KG1 (cell line): ENCODE measurements at regions not wholly inside any gene's neighbourhood (a gene's known extent, or its start where the extent isn't known, plus 50 kb on each side); places are given as distances from the start of the nearest gene placed in this dataset.
"Not testable (repeated sequence)": the region's sequence is repeated elsewhere in the genome, so short reads cannot be mapped to it uniquely, and the experiment has no call there.

Experiments used
- DNase-seq: peaks from one replicate; lab custom pipeline; 2025; lab: John Stamatoyannopoulos, UW

DNA sequence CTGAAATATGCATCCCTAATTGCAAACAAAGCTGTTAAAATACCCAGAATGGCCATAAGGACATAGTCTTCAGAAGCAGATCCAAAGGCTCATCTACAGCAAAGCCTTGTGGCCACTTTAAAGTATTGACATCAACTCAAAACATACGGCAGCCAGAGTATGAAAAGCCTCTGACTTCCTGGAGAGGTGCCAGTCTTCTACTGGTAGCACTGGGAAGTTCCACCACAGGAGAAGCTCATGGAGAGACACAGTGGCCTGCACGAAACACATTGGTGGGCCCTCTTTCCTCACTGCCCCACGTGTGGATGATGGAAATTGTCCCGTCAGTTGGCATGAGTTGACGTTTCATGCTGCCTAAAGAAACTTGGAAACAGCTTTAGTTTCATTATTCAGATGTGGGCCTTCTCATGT, 202.6 kb upstream of the HEY2 start:
- no peak for DNase-seq

DNA sequence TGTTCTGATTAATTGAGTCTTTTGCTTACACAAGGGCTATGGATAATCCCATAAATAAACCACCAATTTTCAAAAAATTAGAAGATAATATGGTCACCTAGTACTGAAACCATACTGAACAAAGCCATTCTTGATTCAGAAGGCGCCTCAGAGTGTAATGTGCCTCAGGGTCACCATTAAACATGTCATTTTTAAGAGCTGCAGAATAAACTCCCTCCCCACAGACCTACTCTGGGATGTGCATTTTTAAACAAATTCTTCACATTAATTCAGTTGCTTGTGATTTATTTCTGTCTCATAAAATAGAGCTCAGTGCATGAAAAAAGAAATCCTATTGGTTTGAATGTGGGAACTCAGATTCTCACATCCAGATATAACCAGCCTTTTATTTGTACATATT, 202.1 kb upstream of the HEY2 start:
- DNase-seq, result no peak

DNA sequence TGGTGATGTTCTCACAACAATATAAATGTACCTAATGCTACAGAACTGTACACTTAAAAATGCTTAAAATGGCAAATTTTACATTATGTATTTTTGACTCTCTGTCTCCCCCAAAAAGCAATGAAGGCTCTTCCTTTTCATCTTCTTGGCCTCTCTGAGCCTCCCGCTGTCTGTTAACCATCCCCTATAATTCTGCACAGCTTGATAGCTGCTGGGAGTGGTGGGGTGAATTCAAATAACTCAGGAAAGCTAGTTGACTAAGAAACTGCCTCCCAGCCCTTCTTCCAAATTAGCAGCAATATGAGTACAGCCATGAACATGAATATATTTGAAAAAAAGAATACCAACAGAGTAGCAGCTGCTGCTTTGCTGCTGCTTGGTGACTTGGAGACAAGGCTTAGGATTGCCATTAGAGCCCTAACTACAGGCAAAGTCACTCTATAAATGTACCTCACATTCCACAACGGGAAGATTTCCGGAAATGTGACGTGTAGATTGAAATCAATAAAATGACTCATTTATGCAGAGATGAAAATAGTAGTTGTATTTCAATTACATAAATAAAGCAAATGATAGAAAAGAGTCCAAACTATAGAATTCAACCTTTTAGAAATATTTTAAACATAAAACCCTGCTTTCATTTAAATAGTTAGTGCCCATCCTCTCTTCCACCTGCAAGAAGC, 200.1 kb upstream of the HEY2 start:
- DNase-seq, result no peak

DNA sequence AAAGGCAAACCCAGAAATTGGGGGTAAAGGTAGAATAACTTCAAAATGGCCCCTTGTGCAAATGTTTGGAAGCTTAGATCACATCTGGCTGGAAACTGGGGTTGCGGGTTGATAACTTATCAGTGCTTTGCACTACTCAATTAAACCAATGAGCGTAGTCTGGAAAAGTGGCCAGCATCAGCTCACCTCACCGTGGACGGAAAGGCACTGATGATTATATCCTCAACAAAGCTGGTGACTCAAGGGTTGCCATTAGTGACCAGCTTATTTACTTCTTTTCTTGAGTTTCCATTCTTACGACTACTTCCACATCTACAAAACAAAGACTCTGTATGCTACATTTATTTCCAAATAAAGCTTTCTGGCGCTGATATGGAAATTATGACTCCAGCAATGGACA, 198.5 kb upstream of the HEY2 start:
- no peak for DNase-seq

DNA sequence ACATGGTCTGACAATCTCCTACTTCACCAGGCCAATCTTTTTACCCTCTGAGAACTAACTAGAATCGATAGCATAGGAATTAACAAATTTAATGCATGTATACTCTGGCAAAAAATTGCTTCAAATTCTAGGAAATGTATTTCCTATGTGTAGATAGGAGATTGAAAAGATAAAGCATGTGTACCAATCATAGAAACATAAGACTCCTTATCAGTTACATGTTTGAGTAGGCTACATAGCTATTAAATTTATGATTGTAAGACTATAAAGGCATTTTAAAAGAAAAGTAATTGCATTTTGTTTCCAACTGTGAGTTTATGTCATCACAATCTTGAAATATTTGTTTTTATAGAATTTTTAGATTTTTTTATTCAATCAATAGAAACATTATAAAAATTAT, 196.6 kb upstream of the HEY2 start:
- DNase-seq, result no peak

DNA sequence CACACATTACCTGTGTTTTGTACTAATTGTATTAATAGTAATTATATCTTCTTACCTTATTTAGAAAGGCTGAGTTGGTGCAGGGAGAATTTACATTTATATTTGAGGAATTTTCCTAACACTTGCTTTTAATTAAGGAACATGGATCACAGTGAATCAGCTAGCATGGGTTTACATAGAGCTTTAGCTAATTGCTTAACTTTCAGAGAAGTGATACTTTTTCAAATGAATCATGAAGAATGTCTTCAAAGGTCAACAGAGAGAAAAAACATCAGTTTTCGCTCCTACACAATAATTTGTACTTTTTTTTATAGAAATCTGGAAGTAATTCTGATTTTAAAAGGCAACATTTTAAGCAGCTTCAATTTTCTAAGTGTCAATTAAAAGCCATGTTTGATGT, 195.0 kb upstream of the HEY2 start:
- no peak for DNase-seq

DNA sequence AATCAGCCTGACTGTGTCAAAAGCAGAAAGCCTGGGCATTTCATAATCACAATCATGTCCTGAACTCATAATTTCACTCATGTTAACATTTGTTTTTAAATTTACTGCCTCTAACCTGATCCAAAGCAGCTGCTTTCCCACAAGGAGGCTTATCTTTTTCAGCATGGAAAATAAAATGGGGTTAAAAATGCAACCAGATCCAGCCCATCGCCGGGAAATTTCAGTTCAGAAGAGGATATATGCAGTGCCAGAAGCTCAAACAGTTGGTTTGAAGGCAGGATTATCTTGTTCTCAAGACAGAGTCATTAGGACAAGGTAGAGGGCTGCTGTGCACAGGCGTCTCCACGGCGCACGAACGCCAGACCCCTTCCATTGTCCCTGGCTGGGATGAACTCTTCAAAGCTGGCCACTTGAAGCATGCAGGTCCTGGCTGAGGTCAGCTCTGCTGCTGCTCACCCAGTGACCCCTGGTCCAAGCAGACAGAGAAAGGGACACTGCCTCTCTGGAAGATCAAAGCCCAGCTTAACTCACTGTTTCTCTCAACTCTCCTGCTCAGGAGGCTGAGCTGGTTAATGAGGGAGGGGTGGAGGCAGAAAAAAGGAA, 191.1 kb upstream of the HEY2 start:
- no peak for DNase-seq

DNA sequence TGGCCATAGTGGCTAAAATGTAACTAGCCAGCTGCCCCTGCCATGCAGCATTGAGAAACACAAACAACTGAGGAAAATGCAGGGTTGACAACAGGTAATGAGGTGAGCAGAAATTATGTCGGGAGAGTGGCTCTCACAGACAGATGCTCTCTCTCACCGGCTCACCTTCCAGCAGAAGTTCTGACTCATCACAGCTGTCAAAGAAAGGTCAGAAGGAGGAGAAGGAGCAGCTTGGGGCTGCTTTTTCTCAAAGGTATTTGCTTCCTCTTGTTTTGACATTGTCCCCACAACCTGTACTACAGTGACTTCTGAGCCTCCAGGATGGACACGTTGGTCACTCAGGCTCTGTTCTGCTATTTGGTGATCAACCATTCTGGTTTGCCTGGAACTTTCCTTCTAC, 190.5 kb upstream of the HEY2 start:
- DNase-seq, result no peak

DNA sequence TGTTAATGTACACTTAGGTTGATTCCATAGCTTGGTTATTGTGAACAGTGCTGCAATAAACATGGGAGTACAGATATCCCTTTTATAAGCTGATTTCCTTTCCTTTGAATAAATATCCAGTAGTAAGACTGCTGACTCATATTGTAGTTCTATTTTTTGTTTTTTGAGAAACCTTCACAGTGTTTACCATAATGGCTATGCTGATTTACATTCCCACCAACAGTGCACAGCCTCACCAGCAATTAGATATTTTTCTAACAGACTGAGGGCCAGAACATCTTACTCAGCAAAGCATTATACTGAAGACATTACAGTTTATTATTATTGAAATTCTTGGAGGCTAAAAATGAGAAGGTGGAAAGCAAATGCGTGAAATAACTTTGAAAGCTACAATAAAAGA, 187.3 kb upstream of the HEY2 start:
- no peak for DNase-seq

DNA sequence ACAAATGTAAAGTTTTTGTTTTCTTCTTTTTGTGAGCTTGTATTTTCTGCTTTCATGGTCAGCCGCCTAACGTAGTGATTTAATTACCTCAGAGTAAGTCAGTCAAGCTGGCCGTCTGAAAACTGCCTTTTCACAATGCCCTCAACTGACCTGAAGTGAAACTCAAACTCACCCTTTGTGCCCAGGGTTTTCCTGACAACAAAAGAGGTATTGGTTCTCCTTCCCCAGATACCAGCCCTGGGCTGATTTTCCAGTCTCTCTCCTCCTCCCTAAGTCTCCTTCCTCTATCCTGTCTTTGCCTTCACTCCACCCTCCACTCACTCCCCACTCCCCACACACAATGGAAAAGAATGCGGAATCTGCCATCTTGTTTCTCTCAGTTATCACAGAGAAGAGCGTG, 184.5 kb upstream of the HEY2 start:
- DNase-seq, result no peak

DNA sequence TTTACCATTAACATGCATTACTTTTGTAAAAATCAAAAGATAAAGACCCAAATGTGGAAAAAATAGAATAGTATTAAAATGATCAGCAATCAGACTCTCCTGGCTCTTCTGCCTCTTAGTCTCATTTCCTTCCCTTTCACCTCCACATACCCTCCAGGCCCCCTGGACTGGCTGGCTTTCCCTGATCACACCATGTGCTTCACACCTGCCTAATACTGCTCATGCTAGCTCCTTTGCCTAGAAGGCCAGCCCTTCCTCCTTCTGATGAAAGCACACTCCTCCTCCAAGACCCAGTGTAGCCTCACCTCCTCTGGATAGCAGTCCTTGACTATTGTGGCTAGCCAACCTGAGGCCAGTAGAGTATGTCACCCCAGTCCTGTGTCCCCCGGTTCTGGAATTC, 182.0 kb upstream of the HEY2 start:
- DNase-seq, result no peak

DNA sequence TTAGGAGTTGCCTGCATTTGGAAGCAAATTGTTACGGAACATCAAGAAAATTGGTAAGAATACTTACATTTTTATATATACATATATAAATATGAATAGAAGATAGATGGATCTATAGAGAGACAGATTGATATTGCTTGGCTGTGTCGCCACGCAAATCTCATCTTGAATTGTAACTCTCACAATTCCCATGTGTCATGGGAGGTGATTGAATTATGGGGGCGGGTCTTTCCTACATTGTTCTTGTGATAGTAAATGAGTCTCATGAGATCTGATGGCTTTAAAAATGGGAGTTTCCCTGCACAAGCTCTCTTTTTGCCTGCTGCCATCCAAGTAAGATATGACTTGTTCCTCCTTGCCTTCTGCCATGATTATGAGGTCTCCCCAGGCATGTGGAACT, 180.8 kb upstream of the HEY2 start:
- no peak for DNase-seq

DNA sequence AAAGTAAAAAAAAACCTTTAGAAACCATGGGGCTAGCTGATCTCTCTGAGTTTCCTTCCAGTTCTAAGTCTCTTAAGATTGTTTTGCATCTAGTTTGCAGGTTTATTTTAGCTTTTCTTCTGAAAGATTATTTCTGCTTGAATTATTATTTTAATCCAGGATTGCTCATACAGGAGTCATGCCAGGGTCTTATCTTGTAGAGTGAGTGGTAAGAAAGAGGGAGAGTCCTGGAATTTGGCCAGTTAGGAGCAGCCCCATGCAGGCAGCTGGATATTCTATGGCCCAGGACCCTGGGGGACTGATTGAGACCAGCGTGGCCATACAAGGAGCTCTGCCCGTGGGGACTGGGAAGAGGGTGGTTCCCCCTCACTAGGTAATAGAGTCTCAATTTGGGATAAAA, 178.9 kb upstream of the HEY2 start:
- DNase-seq, result no peak

DNA sequence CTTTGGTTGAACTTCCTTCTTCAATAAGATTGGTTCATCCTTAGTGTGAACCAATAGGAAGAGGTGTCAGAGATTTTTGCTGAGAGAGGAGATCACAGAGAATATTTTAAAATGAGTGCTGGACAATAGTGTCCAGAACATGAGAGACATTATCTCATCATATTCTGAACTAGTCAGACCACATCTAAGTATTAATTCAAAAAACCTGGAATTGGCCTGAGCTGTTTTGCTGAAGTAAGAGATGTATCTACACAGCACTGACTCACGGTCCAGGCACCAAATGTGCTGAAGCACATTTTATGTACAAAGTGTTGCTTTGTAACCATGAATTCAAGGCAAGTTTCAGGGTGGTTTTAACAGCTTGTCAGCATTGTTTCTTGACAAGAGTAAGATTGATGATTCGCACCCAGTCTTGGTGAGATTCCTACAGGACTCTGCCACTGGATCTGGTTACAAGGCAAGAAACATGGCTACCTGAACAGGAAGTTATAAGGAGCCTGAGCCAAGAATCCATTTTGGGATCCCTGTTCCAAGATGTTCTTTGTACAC, 178.2 kb upstream of the HEY2 start:
- no peak for DNase-seq

DNA sequence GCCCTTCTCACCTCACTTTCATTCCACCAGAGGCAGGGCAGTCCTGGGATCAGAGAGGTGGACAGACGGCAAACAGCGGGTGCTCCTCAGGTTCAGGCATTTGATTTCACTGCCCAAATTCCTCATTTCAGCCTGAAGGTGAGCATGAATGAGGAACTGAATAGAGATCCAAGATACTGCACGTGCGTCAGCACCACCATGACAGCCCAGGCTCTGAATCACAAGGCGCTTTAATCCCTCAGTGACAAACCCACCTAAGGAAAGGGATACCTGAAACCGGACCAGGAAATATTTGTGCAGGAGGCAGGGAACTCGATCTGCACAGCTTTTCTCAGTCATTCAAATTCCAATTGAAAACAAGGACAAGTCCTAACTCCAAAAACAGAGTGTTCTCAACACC, 174.8 kb upstream of the HEY2 start:
- no peak for DNase-seq

DNA sequence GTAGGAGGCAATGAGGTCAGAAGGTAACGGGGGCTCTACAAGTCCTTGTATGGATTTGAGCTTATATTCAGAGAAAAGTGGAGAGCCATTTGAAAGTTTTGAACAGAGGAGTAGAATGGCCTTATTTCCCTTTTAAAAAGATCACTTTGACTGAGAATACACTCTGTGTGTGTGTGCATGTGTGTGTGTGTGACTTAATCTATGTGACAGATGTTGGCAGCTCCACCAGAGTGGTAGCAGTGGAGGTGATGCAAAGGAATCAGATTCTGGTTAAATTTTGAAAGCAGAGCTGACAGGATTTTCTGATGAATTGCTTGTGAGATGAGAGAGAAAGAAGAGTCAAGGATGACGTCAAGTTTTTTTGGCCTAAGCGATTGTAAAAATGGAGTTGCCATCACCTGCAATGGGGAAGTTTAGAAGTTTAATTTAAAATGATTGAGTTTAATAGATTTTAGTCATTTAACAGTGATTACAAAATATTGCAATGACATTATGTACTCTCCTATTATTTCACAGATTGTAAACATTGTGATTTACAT, 172.2 kb upstream of the HEY2 start:
- DNase-seq, result no peak

DNA sequence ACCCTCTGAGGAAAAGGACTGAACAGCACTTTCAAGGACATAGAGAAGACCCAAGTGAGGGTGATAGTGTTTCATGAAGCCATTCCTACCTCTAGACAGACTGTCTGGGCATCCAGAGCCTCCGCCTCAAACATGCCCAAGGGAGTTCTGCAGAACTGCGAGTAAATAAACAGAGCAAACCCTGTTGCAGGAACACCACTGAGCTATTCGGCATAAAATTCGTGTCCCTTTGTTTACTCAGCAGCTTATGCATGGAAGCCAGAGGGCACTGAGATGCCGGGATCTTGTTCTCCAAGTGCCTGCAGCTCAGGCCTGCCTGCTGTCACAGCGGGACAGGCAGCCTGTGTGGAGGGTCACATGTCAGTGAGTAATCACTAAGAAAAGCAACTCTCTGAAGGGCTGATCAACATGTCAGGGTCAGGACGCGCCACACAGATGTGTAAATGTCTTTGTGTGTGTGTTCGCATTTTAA, 164.9 kb upstream of the HEY2 start:
- no peak for DNase-seq

DNA sequence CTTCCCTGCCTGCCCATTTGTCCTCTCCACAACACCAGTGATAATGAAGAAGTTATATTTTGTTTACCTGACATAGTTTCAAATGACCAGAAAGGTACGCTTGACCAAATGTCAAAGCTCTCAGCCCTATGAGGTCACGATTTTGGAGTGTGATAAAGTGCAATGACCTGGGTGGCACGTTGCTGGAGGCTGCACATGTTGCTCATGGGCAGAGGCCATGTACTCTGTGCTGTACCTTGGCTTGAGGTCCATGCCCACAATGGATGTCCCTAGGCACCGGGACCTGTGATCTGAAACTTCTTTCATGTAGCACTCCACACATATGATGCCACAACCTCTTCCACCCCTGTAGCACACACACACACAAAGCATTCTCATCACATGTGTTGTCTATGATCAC, 164.0 kb upstream of the HEY2 start:
- no peak for DNase-seq

DNA sequence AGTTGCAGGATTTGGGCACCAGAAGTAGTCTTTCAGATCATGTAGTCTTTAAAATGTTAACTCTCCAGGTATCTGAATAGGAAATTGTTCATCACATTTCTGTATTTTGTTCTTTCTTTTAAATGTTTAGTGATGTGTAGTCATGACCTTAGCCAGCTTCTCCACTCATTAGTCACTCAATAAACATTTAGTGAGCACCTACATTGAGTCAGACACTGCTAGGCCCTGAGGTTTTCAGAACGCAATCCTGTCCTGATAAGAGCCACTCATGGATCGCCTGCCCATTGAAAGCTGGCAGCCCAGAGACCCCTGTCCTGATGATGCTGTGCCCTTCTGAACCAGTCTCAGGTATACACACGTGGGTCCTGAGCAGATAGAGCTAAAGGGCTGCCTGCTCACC, 163.4 kb upstream of the HEY2 start:
- no peak for DNase-seq

DNA sequence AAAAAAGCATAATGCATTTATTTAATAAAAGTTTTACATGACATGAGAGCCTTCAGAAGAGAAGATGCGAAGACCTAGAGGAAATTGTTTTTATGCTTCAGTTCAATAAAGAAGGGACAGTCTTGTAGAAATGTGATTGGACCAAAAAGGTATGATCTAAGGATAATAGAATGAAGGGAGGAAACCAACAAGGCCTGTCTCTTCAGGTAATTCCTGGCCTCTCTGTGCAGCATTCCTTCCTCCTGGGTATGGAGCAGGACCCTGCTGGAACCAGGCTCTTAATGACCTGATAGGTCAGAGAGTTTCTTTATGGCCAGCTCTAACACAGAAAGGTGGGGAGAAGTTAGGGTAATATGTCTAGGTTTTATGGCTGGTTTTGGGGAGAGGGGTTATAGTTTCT, 162.8 kb upstream of the HEY2 start:
- no peak for DNase-seq

DNA sequence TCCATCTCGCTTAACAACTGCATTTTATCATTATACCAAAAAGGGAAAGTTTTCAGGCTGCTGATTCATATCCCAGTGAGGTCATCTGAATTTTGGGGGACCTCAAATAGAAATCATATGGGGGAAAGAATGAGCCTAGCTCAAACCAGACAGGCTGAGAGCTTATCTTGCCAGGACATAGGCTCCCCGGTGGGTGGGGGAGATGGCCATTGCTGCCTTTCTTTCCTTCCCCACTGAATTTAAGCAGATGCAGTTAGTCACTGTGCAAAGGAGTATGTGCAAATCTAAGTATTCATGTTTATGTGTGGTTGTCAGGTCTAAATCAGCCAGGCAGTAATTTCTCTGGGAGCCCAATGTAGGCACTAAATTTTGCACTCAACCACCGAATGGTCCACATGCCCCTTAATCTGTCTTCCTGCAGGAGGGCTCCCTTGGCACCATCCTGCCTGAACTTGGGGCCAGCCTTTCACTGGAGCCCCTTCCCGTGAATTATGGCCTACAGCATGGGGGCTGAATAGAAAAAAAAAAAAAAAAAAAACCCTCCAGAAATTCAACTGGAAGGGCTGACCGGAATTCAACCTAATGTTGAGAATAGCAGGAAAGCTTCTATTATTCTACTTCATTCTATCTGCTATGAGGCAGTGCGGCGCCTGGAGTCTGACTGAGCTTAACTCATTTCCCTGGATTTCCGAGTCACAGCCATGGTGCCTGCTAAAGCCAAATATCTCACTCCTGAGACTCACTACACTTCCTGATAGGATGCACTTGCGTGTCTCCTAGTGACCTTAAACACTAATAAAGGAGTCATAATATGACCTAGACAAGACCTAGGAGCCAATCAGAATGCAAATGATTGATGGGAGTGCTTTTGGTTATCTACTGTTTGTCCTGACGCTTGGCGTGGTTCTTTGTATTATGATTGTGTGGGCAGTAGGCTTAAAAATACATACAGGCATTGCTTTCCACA, 161.5 kb upstream of the HEY2 start:
- DNase-seq, result no peak

DNA sequence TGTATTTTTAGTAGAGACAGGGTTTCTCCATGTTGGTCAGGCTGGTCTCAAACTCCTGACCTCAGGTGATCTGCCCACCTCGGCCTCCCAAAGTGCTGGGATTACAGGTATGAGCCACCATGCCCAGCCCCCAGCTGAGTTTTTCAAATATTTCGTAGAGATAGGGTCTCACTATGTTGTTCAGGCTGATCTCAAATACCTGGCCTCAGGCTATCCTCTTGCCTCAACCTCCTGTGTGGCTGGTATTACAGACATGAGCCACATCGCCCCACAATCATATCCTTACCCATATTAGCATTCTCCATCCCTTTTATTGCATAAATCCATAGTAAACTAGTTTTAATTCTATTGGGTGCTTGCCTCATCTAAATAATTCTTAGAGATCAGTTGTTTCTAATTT, 157.6 kb upstream of the HEY2 start:
- not testable (repeated sequence) for DNase-seq
